GM12878 (cell line): ENCODE measurements at regions not wholly inside any gene's neighbourhood (a gene's known extent, or its start where the extent isn't known, plus 50 kb on each side); places are given as distances from the start of the nearest gene placed in this dataset.

Source experiments
- ATAC-seq: fragments of 200-7000 bp; cut with Tn5 transposase; 3 replicates; pipeline ENCODE4 v1.9.1; 2020; ENCODE audit warnings: mild to moderate bottlenecking, moderate library complexity
- BruUV-seq: library from RNA; stranded (reverse); fragments of 400-500 nt; replicated peaks from 2 replicates; lab custom pipeline; 2021; lab: Mats Ljungman, UMichigan
- CTCF ChIA-PET: fragments of 300-600 bp; sonication (Branson Sonifier 250); formaldehyde crosslinking; extraction: SDS; loops from one replicate; lab custom pipeline; 2021; ENCODE audit warnings: inconsistent platforms; lab: Yijun Ruan, JAX
- POLR2A ChIA-PET: fragments of 350-600 bp; formaldehyde crosslinking; extraction: SDS; loops from one replicate; lab custom pipeline; 2021; ENCODE audit warnings: inconsistent platforms; lab: Charles Lee
- RAD21 ChIA-PET: fragments of 300-600 bp; sonication (Branson Sonifier 250); formaldehyde crosslinking; loops from one replicate; lab custom pipeline; 2023; ENCODE audit warnings: antibody characterized with exemption; ENCODE audit not compliant: unreplicated experiment; lab: Charles Lee
- SMC1A ChIA-PET: fragments of 300-600 bp; sonication (Branson Sonifier 250); formaldehyde crosslinking; loops from one replicate; lab custom pipeline; 2023; ENCODE audit not compliant: unreplicated experiment, uncharacterized antibody; lab: Charles Lee
- DNase-seq: peaks from one replicate; pipeline ENCODE4 v3.0.0-alpha.2; 2011; ENCODE audit warnings: low read depth, low spot score
- FAIRE-seq: peaks from 3 replicates; lab custom pipeline; 2011; peaks lifted over from hg19 to GRCh38; lab: Jason Lieb, UNC
- H2AFZ ChIP-seq: 2 replicates; pipeline ENCODE4 v1.6.0; 2011; ENCODE audit warnings: low read depth, low read length, control low read depth; ENCODE audit not compliant: control insufficient read depth
- H3K27ac ChIP-seq: 2 replicates; pipeline ENCODE4 v1.5.1; 2011; ENCODE audit warnings: control low read depth; ENCODE audit not compliant: control insufficient read depth, insufficient read depth
- H3K27me3 ChIP-seq, 2 experiments: replicated peaks in 1 of 2; 2 replicates each; pipeline versions ENCODE4 v1.6.0 to v1.6.1; 2011; ENCODE audit warnings: low read length in 1 of 2; ENCODE audit not compliant: control insufficient read depth in 2 of 2, insufficient read depth in 2 of 2
- H3K36me3 ChIP-seq, 2 experiments: 2 replicates each; pipeline ENCODE4 v1.5.1; 2011; ENCODE audit warnings: low read length in 1 of 2; ENCODE audit not compliant: control insufficient read depth in 2 of 2, insufficient read depth in 2 of 2
- H3K4me1 ChIP-seq: 2 replicates; pipeline ENCODE4 v1.6.1; 2011; ENCODE audit warnings: mild to moderate bottlenecking, low read length, moderate library complexity, mixed read lengths; ENCODE audit not compliant: control insufficient read depth, insufficient read depth
- H3K4me2 ChIP-seq: 2 replicates; pipeline ENCODE4 v1.6.0; 2011; ENCODE audit warnings: control low read depth; ENCODE audit not compliant: control insufficient read depth, insufficient read depth
- H3K4me3 ChIP-seq: fragments of 200-600 bp; sonication (generic); 2 replicates; pipeline ENCODE4 v1.5.1; 2016
- H3K79me2 ChIP-seq: 2 replicates; pipeline ENCODE4 v1.6.0; 2011; ENCODE audit warnings: low read length; ENCODE audit not compliant: control insufficient read depth, insufficient read depth
- H3K9ac ChIP-seq: 2 replicates; pipeline ENCODE4 v1.8.0; 2011; ENCODE audit warnings: low read length, control low read depth, mixed read lengths; ENCODE audit not compliant: control insufficient read depth, insufficient read depth
- H3K9me3 ChIP-seq: replicated peaks from 3 replicates; pipeline ENCODE4 v1.5.1; 2011; ENCODE audit warnings: mild to moderate bottlenecking, low read length; ENCODE audit not compliant: control insufficient read depth, insufficient read depth
- H4K20me1 ChIP-seq: 2 replicates; pipeline ENCODE4 v1.6.0; 2011; ENCODE audit not compliant: control insufficient read depth, insufficient read depth
- CHD2 ChIP-seq: IDR thresholded peaks from 2 replicates; pipeline ENCODE4 v1.6.1; 2011; ENCODE audit warnings: low read depth, low read length, improper control_type of control experiment, borderline replicate concordance
- CREM ChIP-seq: IDR thresholded peaks from 2 replicates; pipeline ENCODE4 v1.6.1; 2014; ENCODE audit warnings: antibody characterized with exemption, low read depth
- EP300 ChIP-seq, 2 experiments: fragments of 150-350 bp in 1 of 2; IDR thresholded peaks; 2 replicates each; pipeline ENCODE4 v1.6.1; 2011 to 2012; ENCODE audit warnings: low read depth in 2 of 2, low read length in 2 of 2, borderline replicate concordance in 1 of 2, improper control_type of control experiment in 1 of 2, inconsistent platforms in 1 of 2; ENCODE audit not compliant: control insufficient read depth in 1 of 2
- ESRRA ChIP-seq: IDR thresholded peaks from 2 replicates; pipeline ENCODE4 v1.6.1; 2012; ENCODE audit warnings: mild to moderate bottlenecking, low read length, improper control_type of control experiment
- MTA3 ChIP-seq: IDR thresholded peaks from 2 replicates; pipeline ENCODE4 v1.6.1; 2012; ENCODE audit warnings: low read length, inconsistent platforms, borderline replicate concordance
- MYC ChIP-seq: IDR thresholded peaks from 2 replicates; pipeline ENCODE4 v1.6.1; 2011; ENCODE audit warnings: mild to moderate bottlenecking, low read length, moderate library complexity, inconsistent platforms; ENCODE audit not compliant: insufficient read depth, insufficient replicate concordance, insufficient read length, severe bottlenecking
- NFYB ChIP-seq: IDR thresholded peaks from 2 replicates; pipeline ENCODE4 v1.6.1; 2011; ENCODE audit warnings: low read depth, mild to moderate bottlenecking, low read length, improper control_type of control experiment, moderate library complexity; ENCODE audit not compliant: insufficient read depth
- RAD21 ChIP-seq: IDR thresholded peaks from 2 replicates; pipeline ENCODE4 v1.6.1; 2011; ENCODE audit warnings: mild to moderate bottlenecking, low read depth, low read length, moderate library complexity; ENCODE audit not compliant: insufficient read depth
- SMARCA5 ChIP-seq: fragments of 450-650 bp; IDR thresholded peaks from 2 replicates; pipeline ENCODE4 v1.6.1; 2017; ENCODE audit warnings: mild to moderate bottlenecking
- TCF7 ChIP-seq: IDR thresholded peaks from 2 replicates; pipeline ENCODE4 v1.6.1; 2014; ENCODE audit warnings: antibody characterized with exemption, borderline replicate concordance
- WGBS: methylation state at CpG from one replicate; pipeline ENCODE4 v1.1.6; 2016; ENCODE audit warnings: low lambda C conversion rate; ENCODE audit not compliant: insufficient replicate concordance, insufficient coverage; ENCODE audit errors: missing lambda C conversion rate; 5-methylcytosine and 5-hydroxymethylcytosine counted together
- in situ Hi-C: fragments of 300-500 bp; cut with MboI; formaldehyde crosslinking; loops from 9 replicates; pipeline ENCODE4 v1.14.3; 2018; ENCODE audit warnings: mixed read lengths
- intact Hi-C: fragments of 100-400 bp; cut with micrococcal nuclease; formaldehyde crosslinking; loops from one replicate; pipeline ENCODE4 v1.14.2; 2022; ENCODE audit not compliant: unreplicated experiment
- TF ChIP-seq, protein P1 (sequence below): fragments of 450-650 bp; IDR thresholded peaks from 2 replicates; pipeline ENCODE4 v1.6.1; 2017; ENCODE audit warnings: mild to moderate bottlenecking, moderate library complexity

DNA sequence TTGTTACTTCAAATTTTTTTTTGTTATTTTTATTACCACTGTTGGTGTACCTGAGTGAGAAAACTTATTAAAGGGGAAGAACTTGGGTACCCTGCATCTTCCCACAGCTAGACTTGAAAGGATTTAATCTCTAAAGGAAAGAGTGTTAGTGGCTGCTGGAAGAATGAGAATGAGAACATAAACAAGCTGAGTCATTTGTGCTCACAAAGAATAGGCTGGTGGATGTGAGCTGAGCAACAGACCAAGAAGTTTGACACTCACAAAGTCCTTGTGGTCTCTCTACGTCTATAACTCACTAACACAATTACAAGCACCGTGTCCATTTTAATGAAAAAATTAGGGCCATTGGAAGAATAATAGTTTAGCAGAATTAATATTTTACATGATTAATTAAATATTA lies 217.6 kb upstream of the ANO5 start:
- 0% methylated on average over 2 of the region's 2 CpGs for WGBS

More for the DNA sequence above, 217.6 kb upstream of the ANO5 start:
- no peaks in the 10 kb centered on the region for H3K79me2 ChIP-seq
- H3K4me1 ChIP-seq: no peaks in the 10 kb centered on the region
- FAIRE-seq (no peak), DNase-seq (no peak), ATAC-seq (0 out of 3 replicates have a peak, but pooled peaks have one; percentile 22)
- H3K9ac ChIP-seq: no peak overlapping the region
- ChIA-PET CTCF (no interaction called here), POLR2A (no interaction called here), SMC1A (interaction anchor here (0.7 kb wide), 1 partner anchor 211 kb away, joined by 3 read pairs; no protein-coding TSS in a partner anchor), RAD21 (no interaction called here)
- no peak for TF ChIP-seq MTA3
- TF ChIP-seq NFYB: no peak
- no peak for TF ChIP-seq CREM
- TF ChIP-seq EP300 (IDR thresholded peaks at IDR 0.05; ENCODE audit: borderline replicate concordance in 1 of 2, control insufficient read depth in 1 of 2, low read depth in 2 of 2, low read length in 2 of 2): no peak
- TF ChIP-seq MYC: no peak
- no peak for TF ChIP-seq SMARCA5
- no peak for TF ChIP-seq CHD2
- no peak for TF ChIP-seq TCF7
- TF ChIP-seq ESRRA: no peak
- TF ChIP-seq, protein P1, sequence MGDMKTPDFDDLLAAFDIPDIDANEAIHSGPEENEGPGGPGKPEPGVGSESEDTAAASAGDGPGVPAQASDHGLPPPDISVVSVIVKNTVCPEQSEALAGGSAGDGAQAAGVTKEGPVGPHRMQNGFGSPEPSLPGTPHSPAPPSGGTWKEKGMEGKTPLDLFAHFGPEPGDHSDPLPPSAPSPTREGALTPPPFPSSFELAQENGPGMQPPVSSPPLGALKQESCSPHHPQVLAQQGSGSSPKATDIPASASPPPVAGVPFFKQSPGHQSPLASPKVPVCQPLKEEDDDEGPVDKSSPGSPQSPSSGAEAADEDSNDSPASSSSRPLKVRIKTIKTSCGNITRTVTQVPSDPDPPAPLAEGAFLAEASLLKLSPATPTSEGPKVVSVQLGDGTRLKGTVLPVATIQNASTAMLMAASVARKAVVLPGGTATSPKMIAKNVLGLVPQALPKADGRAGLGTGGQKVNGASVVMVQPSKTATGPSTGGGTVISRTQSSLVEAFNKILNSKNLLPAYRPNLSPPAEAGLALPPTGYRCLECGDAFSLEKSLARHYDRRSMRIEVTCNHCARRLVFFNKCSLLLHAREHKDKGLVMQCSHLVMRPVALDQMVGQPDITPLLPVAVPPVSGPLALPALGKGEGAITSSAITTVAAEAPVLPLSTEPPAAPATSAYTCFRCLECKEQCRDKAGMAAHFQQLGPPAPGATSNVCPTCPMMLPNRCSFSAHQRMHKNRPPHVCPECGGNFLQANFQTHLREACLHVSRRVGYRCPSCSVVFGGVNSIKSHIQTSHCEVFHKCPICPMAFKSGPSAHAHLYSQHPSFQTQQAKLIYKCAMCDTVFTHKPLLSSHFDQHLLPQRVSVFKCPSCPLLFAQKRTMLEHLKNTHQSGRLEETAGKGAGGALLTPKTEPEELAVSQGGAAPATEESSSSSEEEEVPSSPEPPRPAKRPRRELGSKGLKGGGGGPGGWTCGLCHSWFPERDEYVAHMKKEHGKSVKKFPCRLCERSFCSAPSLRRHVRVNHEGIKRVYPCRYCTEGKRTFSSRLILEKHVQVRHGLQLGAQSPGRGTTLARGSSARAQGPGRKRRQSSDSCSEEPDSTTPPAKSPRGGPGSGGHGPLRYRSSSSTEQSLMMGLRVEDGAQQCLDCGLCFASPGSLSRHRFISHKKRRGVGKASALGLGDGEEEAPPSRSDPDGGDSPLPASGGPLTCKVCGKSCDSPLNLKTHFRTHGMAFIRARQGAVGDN: no peak
- no peak for TF ChIP-seq RAD21
- no peak overlapping the region for H3K4me2 ChIP-seq
- BruUV-seq: no TSS peak
- H4K20me1 ChIP-seq: no peaks in the 10 kb centered on the region
- H3K27me3 ChIP-seq: no peaks in the 10 kb centered on the region
- no peaks in the 10 kb centered on the region for H3K9me3 ChIP-seq
- intact Hi-C loops: no loop called here
- no peak overlapping the region for H3K4me3 ChIP-seq
- in situ Hi-C loops: no loop called here
- H2AFZ ChIP-seq: no peak overlapping the region
- H3K36me3 ChIP-seq: no peaks in the 10 kb centered on the region
- H3K27ac ChIP-seq: no peak overlapping the region
